GM11168 (cell line): ENCODE measurements at regions not wholly inside any gene's neighbourhood (a gene's known extent, or its start where the extent isn't known, plus 50 kb on each side); places are given as distances from the start of the nearest gene placed in this dataset.

Experiments used
- in situ Hi-C: fragments of 300-500 bp; cut with MboI; formaldehyde crosslinking; loops from one replicate; pipeline ENCODE4 v1.12.0; 2022; ENCODE audit warnings: low sequenced_read_pairs; ENCODE audit not compliant: unreplicated experiment

DNA sequence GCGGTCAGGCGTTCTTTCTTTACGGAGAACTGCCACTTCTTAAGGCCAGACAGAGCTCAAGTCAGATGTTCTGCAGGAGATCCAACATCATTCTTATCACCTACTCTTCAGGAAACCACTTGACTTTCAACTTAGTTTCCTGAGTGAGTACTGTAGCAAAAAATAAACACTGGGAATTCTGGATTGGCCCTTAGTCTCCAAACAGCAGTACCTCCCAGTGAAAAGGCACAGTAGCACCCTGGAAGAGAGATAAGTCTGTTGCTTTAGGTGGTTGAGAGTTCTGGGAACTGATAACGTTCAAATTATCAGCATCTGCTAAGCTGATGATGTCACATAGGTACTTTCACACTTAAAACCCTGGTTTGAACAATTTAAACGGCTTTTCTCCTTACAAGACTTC is 971.8 kb upstream of the TENM4 start:
- in situ Hi-C loops = no loop called here

DNA sequence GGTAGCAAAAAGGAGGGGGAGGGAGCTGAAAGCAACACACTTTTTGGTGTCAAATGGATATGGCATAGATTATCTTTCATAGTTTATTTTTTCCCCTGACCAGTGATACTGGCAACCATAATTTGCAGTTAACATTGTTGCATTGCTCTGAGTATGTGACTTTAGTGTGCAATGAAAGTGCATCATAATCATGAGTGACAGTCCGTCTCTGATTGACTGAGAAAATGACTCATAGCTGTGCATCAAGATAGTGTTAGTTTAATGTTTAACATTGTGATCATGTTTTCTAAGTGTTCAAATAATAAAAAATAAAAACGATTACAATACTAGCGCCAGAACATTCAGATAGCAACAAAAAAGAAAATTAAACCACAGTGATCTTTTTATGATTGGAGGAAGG is 952.4 kb upstream of the TENM4 start:
- in situ Hi-C loops = no loop called here

DNA sequence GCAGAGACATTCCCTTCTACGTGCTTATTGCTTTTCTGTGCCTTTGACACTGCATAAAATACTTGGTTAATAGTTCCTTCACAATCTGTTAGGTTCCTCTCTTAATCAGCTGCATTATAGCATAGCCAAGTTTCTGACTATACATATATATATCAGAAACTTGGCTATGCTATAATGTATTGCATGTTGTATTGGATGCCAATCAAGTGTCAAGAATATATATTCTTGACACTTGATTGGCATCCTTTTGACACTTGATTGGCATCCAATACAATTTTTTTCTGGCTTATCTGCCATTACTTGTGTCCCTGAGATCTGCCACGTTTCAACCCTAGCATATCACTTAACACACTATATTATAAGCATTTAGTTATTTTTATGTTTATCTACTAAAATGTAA is 949.7 kb upstream of the TENM4 start:
- in situ Hi-C loops = no loop called here

DNA sequence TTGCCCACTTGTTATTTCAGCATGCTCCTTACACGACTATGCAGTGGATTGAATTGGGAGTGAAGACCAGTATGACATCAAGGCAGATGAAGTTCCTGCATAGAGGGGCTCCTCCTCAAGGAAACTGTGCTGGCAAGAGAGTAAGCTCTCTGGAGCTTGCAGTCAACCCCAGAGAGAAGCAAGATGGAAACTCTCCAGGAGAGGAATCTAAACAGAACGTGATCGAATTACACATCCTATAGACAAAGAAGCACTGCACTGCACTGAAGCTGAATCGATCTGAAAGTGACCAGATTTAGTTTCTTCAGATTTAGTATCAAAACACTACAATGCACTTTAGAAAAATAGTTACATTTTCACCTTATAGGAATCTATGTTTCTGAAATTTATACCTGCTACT is 947.7 kb upstream of the TENM4 start:
- in situ Hi-C loops = no loop called here

DNA sequence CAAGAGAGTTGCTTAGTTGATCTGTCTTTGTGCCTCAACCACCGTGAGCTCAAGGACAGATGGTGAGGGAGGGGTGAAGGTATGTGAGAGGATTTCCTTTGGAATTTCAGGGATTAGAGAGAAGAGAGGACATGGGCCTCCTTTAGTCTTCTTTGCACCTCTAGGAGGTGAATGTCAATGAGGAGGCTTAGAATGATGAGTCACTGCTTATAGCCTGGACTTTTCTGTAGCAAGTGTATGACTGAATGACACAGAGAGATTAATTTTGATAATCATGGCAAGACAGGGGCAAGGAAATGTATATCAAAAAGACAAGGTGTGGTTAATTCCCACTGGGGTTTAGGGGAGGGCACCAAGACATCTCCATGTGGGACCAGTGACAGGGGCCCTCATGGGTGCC is 947.3 kb upstream of the TENM4 start:
- in situ Hi-C loops = no loop called here

DNA sequence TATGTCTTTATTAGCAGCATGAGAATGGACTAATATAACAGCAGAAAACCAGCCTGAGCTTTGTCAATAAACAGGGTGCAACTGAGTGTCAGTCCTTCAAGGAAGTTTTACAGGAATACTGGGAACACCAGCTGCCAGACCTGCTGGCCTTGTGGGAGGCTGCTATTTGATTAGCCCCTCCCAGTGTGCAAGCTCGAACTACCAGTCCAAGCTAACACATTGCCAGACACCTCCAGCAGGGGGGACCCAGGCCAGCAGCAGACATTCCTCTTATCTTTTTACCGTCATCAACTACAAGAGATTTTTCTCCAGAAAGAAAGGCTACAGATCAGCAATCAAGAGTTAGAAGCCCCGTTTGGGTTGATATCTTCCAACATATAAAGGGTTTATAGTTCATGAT is 942.8 kb upstream of the TENM4 start:
- in situ Hi-C loops = no loop called here

DNA sequence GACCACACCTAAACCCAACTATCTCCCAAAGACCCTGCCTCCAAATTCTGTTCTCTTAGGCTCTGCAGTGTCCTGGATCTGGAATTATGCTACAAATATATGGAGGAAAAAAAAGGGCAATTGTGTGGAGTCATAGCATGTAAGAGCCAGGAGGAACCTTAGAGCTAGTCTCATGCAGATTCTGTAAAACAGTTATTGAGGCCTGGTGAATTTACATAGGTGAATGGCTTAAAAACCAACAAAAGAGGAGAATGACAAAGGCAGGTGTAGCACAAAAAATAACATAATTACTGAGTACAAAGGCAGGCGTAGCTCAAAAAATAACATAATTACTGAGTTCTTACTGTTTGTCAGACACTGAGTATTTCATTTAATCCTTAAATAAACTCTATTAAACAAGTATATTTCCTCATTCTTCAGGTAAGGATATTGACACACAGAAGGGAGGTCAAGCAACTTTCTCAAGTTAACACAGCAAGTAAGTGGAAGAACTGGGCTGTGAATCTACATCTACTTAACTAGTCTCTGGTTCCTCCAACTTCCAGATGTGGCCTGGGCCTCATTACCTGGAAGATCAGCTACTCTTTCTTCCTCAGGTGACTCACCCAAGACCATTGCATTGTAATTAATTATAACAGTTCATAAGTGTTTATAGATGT is 938.9 kb upstream of the TENM4 start:
- in situ Hi-C loops = no loop called here

DNA sequence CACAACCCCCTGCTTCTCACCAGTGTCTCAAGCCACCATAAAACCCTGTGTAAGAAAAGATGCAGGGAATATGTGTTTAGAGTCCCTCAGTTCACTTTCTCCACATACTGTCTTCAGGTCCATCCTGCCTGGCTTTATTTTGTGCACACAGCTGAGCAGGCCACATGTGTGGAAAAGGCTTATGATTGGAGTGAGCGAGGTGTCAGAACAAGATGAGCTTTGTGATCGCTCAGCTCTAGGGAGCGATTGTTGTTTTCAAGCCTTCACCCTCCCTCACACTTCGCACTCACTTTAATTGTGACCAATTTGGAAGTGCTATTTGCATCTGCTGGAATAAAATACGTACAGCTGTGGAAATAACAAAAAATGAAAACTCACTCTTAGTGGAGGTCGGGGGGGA is 931.1 kb upstream of the TENM4 start:
- in situ Hi-C loops = no loop called here

DNA sequence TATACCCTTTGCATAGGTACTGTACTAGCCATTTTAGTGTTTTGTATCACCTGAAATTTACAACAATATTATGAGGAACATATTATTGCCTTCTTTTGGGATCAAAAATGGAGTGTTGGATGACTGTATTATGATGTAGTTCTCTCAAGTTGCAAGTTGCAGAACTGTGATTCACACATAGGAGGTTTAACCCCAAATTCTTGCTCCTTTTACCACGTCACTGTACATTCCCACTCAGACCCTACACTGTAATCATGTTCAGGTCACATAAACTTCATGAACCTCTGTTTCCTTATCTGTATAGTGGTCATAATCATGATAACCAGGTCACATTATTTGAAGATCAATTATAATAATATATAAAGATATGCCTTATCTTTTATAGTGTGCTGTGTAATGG is 925.1 kb upstream of the TENM4 start:
- in situ Hi-C loops = no loop called here

DNA sequence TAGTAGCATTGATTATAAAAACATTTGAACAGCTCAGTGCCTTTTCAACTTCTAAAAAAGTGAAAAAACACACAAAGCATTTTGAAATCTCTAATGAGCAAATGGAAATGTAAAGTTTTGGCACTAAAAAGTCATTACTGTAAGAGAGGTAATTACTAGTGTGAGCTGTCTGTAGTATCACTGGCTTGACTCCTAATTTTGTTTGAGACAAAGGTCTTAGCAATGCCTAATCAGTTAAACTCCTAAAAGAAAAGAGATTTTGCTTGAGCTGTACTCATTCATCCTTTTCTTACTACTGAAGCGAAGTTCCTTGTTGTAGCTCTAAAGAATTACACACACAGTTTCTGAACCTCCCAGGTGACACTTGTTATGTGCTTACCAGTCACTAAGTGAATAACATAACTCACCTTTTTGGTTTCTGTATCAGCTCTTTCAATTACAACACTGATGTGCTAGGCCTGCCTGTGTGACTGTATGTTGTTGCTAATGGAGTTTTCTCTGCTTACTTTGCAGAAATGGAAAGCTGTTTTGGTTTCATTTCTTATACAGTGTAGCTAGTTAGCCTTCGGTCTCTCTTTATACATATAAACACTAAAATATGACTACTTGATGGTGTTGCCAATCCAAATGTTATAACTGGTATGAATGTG is 924.4 kb upstream of the TENM4 start:
- in situ Hi-C loops = no loop called here

DNA sequence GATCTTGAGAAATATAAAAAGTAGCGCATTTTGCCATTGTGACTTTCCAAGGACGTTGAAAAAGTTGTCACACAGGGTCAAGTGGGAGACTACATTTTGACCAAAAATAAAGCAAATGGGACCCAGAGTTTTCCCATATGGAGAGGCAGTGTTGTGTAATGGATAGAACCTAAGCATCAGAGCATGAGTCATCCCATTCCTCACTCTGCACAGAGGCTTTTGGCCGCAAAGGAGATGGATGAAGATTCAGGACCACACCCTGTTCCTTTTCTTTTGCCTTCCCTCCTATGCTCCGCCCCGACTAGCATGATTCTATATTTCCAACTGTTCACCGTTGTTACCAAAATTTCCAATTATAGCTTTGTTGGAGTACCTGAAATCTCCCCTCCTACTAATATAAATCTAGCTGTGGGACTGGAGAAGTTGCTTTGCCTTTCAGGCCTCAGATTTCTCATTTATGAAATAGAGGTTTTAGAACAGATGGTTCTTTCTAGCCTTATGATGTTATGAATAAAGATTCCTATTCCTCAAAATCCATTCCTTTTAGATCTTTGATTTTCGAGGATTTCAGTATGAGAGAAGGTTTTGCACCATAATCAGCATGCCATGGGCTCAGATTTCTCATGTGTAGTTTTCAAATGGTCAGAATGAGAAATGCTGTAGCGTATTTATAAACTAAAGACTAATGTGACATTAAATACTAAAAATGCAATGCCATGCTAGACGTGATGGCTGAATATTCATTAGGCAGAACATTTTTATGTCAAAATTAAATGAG is 921.9 kb upstream of the TENM4 start:
- in situ Hi-C loops = no loop called here

DNA sequence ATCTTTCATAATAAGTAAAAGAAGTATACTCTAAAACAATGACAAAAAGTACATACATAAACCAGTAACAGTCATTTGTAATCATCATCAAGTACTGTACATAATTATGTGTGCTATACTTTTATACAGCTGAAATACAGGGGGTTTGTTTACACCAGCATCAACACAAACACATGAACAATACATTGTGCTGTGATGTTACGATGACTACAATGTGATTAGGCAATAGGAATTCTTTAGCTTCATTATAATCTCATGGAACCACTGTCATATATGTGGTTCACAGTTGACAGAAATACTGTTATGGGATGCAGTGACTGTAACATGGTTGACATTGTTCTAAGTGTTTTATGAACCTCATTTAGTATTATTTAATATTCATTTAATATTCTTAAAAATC is 914.4 kb upstream of the TENM4 start:
- in situ Hi-C loops = no loop called here

DNA sequence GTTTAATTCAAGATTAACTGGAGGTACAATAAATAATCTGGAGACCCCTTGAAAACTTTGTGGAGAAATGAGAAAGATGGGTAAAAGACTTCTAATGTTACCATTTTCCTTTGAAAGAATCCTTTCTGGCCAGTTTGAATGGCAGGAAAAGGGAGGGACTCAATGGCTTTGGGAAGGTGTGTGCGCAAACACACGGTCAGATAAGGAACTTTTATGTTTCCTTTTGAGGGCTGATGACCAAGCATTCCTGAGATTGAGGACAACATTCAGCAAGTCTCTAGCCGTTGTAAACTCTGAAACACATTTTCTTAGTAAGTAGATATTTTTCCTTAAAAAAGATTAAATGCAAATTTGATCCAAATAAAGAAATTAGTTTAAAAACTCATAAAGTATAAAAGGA is 909.7 kb upstream of the TENM4 start:
- in situ Hi-C loops = no loop called here

DNA sequence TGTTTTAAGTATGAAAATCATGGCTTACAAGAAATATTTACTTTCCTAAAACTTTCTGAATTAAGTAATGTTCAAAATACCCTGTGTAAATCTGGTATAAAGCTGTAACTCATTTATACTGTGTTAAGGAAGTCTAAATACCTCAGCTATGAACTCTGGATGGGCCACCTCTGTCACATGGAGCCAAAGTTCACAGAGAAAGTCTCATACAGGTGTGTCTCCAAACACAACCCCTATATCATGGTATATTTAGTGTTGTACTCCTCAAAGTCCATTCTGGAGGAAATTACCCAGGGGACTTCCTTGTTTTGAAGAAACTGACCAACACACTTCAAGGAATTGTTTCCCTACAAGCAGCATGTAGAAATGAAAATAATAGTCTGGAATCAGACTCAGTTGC is 909.2 kb upstream of the TENM4 start:
- in situ Hi-C loops = no loop called here

DNA sequence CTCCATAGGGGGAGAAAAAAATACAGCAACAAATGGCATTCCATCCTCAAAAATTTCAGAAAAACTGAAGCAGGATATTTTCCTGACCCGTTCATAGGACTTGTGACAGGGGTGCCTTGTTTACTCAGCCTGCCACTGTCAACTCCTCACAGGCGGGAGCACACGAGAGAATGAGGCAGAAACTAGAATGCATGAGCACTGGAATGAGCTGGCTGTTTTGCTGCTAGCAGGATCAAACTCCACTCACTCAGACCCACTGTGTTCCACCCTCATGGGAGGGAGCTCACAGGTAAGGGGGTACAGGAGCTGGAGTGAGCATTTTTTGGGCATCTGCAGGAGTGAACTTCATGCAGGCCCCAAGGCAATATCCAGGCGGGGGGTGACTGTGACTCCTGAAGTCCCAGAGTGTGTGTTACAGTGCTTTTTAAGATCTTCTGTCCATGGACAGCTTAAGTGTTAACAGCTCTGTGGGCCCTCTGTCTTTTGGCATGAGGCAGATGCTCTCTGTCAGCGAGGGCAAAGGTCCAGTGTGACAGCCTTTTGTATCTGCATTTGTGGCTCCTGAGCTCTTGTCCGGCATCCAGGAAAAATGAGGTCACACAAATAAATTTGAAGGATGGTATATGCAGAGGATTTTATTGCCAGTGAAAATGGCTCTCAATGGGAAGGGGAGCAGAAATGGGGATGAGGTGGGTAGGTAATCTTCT is 905.7 kb upstream of the TENM4 start:
- in situ Hi-C loops = no loop called here

DNA sequence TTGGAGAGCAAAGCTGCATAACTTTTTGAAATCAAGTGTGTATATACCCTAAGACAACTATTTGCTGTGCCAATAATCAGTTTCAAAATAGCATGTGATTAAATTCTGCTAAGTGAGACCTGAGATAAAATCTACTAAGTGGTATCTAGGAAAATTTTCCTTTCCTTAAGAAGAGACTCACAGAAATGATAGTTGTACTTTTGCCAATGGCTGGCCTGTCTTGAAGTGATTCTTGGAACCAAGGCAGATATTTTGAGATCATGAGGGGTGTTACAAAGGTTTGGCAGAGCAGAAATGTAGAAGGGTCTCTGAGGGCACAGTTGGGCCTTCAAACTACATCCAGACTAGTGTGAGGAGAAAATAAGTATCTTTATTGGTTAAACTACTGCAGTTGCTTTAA is 902.6 kb upstream of the TENM4 start:
- in situ Hi-C loops = no loop called here

DNA sequence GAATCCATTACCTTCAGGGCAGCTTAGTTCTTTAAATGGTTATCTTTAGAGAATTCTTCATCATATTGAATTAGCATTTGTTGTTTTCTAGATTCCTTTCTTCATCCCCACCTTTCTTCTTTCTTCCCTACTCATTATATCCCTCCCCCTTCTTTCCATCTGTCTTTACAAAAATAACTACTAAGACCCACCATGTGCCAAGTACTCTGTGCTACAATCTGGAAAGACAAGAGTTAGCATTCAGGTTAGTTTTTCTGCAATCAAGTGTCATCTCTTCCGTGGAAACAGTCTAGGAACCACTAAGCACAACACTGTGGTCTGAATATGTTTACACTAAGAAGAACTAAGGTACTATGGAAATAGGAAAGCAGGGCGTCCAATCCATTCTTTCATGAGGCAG is 897.4 kb upstream of the TENM4 start:
- in situ Hi-C loops = no loop called here

DNA sequence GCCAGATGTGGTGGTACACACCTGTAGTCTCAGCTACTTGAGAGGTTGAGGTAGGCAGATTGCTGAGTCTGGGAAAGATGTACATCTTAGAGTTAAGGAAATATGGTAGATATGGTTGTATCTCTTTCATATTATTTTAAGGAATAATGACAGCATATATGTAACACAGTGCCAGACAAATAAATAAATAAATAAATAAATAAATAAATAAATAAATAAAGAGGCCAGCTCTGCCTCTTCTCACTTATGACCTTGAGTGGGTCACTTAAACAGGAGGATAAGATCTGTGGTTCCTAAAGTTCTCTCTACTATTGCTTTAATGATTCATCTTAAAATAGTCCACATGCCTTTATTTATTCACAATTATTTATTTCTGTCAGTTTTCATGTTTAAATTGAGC is 890.9 kb upstream of the TENM4 start:
- in situ Hi-C loops = no loop called here

DNA sequence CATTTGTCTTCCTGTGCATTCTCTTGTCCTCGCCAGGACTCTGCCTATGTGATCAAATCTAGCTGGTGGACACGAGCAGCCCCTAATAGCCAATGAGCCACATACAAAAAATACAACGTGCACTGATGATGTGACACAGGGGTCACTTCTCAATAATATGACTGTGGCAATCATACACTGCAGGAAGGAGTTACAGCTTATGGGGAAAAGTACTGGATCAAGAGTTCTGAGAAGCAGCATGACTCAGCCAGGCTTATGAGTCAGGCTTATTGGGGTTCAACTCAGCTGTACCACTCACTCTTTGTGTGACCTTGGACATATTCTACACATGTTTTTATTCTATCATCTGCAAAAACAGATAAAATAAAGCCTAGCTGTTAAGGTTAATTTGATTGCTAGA is 889.4 kb upstream of the TENM4 start:
- in situ Hi-C loops = no loop called here

DNA sequence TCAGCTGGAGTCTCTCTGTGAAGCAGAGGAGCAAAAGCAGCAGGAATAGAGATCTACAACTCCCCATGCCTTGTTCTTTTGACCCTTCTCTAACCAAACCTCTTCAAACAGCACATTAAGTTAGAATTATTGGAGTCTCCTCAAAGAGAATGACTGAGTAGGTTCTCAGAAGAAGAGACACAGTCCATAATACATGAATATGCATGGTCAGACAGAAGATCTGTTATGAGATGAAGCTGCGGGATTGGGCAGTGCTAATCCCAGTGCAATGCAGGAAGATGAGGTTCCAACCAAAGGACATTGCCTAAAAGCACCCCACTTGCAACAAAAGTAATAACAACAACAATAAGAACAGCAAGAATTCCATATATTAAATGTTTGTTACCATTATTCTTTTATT is 887.9 kb upstream of the TENM4 start:
- in situ Hi-C loops = no loop called here

DNA sequence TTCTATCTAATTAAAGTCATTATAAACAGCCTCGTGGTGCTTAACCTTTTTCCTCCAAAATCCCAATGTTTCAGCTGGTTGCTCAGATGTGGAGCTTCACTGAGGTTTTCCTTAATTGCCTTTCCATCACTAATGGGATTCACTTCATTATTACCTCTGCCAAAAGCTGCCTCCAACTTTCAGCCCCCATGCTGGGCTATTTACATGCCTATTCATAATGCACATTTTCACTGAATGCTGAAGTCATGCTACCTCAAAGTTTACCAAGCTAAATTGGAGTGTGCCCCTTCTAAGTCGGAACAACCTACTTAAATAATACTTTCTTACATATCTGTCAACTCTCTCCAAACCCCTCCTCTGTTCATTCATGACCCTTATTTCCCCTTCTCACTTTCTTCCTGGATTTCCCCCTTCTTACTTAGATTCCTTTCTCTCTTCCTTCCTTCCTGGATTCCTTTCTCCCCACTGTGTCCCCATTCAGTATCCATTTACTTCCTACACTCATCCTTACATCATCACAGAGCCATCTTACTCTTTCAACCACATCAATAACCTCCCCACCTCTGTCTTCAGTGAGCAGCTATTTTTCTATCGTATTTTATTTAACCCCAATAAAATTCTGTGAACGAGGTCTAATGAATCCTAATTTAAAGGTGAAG is 887.3 kb upstream of the TENM4 start:
- in situ Hi-C loops = no loop called here
